Keratinocyte (primary cell): ENCODE measurements at regions not wholly inside any gene's neighbourhood (a gene's known extent, or its start where the extent isn't known, plus 50 kb on each side); places are given as distances from the start of the nearest gene placed in this dataset.

ENCODE experiments used
- DNase-seq: peaks from one replicate; pipeline ENCODE4 v3.0.0-alpha.2; 2011; ENCODE audit warnings: low read depth, missing footprints, low spot score
- FAIRE-seq: peaks from 2 replicates; lab custom pipeline; 2011; peaks lifted over from hg19 to GRCh38; lab: Jason Lieb, UNC
- H2AFZ ChIP-seq: 2 replicates; pipeline ENCODE4 v1.6.0; 2012; ENCODE audit warnings: low read length, control low read depth, inconsistent platforms; ENCODE audit not compliant: control insufficient read depth
- H3K27ac ChIP-seq: 2 replicates; pipeline ENCODE4 v1.5.1; 2011; ENCODE audit warnings: low read length; ENCODE audit not compliant: control insufficient read depth, insufficient read depth
- H3K27me3 ChIP-seq: 3 replicates; pipeline ENCODE4 v1.6.0; 2011; ENCODE audit warnings: low read length; ENCODE audit not compliant: control insufficient read depth, insufficient read depth; ENCODE audit errors: extremely low read depth
- H3K36me3 ChIP-seq, 2 experiments: 2 replicates in 1 of 2; 3 replicates in 1 of 2; pipeline ENCODE4 v1.5.1; 2011; ENCODE audit warnings: low read length in 2 of 2, mild to moderate bottlenecking in 1 of 2; ENCODE audit not compliant: control insufficient read depth in 2 of 2, insufficient read depth in 2 of 2; ENCODE audit errors: extremely low read depth in 1 of 2
- H3K4me1 ChIP-seq: 3 replicates; pipeline ENCODE4 v1.5.1; 2011; ENCODE audit warnings: low read length; ENCODE audit not compliant: control insufficient read depth, insufficient read depth; ENCODE audit errors: extremely low read depth
- H3K4me2 ChIP-seq: 3 replicates; pipeline ENCODE4 v1.6.0; 2011; ENCODE audit warnings: low read depth, low read length; ENCODE audit not compliant: control insufficient read depth, insufficient read depth; ENCODE audit errors: extremely low read depth
- H3K4me3 ChIP-seq, 3 experiments: fragments of 200-600 bp in 1 of 3; sonication (generic) in 1 of 3; 2 replicates in 2 of 3; 3 replicates in 1 of 3; pipeline ENCODE4 v1.5.1; 2011 to 2016; ENCODE audit warnings: low read length in 3 of 3, mild to moderate bottlenecking in 3 of 3, control low read depth in 2 of 3, inconsistent platforms in 1 of 3, low read depth in 1 of 3, mixed read lengths in 1 of 3, mixed run types in 1 of 3, moderate library complexity in 1 of 3; ENCODE audit not compliant: control insufficient read depth in 2 of 3, insufficient read depth in 2 of 3; ENCODE audit errors: extremely low read depth in 1 of 3
- H3K79me2 ChIP-seq: 2 replicates; pipeline ENCODE4 v1.6.0; 2012; ENCODE audit warnings: low read length; ENCODE audit not compliant: control insufficient read depth, insufficient read depth
- H3K9ac ChIP-seq: 3 replicates; pipeline ENCODE4 v1.6.0; 2011; ENCODE audit warnings: low read length; ENCODE audit not compliant: control insufficient read depth, insufficient read depth; ENCODE audit errors: extremely low read depth
- H3K9me1 ChIP-seq: 3 replicates; pipeline ENCODE4 v1.6.0; 2011; ENCODE audit warnings: low read length; ENCODE audit not compliant: control insufficient read depth, insufficient read depth; ENCODE audit errors: extremely low read depth
- H3K9me3 ChIP-seq: 2 replicates; pipeline ENCODE4 v1.5.1; 2012; ENCODE audit warnings: low read depth, low read length; ENCODE audit not compliant: control insufficient read depth
- H4K20me1 ChIP-seq: 3 replicates; pipeline ENCODE4 v1.6.0; 2011; ENCODE audit warnings: low read length; ENCODE audit not compliant: control insufficient read depth, insufficient read depth; ENCODE audit errors: extremely low read depth
- CTCF ChIP-seq, 3 experiments: IDR thresholded peaks in 1 of 3; conservative IDR thresholded peaks in 1 of 3; optimal IDR thresholded peaks in 1 of 3; 2 replicates in 2 of 3; 3 replicates in 1 of 3; pipeline versions ENCODE3 to v1.5.1; 2011; ENCODE audit warnings: low read length in 3 of 3, mild to moderate bottlenecking in 3 of 3, moderate library complexity in 2 of 3, control low read depth in 1 of 3, inconsistent platforms in 1 of 3; ENCODE audit not compliant: insufficient read depth in 2 of 3; ENCODE audit errors: extremely low read depth in 1 of 3
- EZH2 ChIP-seq: IDR thresholded peaks from one replicate; pipeline ENCODE4 v1.6.1; 2012; ENCODE audit warnings: inconsistent platforms, mild to moderate bottlenecking, low read length, moderate library complexity
- dilution Hi-C: fragments of 300-500 bp; cut with MboI; formaldehyde crosslinking; loops from one replicate; pipeline ENCODE4 v1.7.0; 2020; ENCODE audit warnings: low sequenced_read_pairs; ENCODE audit not compliant: extremely low pct_ligation_motif_present

DNA sequence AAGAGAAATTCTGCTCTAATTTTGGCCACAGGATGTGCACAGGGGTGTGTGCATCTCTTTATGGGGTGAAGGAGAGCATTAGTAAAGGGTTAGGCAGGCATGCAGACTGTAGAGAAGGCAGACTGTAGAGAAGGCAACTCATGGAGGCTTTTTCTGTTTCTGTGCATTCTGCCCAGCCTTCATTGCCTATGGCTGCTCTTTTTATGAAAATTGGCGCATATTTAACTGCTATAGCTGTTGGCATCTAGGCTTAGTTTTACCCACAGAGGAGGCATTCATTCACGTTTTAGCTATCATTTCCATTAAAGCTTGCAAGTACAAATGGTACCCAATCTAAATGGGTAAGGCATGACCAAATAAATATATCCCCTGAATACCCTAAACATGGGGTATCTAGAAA, 286.8 kb upstream of the ID4 start:
- Histone ChIP-seq H3K9me3 (no peaks in the 10 kb centered on the region), H3K4me1 (no peaks in the 10 kb centered on the region), H3K27ac (no peak overlapping the region), H3K4me2 (no peak overlapping the region), H3K4me3 (no peak overlapping the region), H3K79me2 (no peaks in the 10 kb centered on the region), H2AFZ (no peak overlapping the region), H4K20me1 (no peaks in the 10 kb centered on the region), H3K27me3 (no peaks in the 10 kb centered on the region), H3K36me3 (no peaks in the 10 kb centered on the region), H3K9ac (no peak overlapping the region), H3K9me1 (no peaks in the 10 kb centered on the region)
- FAIRE-seq (no peak), DNase-seq (no peak)
- TF ChIP-seq CTCF (optimal IDR thresholded peaks at IDR 0.05 in 1 of 3, IDR thresholded peaks at IDR 0.05 in 1 of 3, conservative IDR thresholded peaks at IDR 0.05 in 1 of 3; ENCODE audit: extremely low read depth in 1 of 3, insufficient read depth in 2 of 3, low read length in 3 of 3) (no peak), EZH2 (no peak)
- dilution Hi-C loops, result no loop called here

GRCh38 chr6:19551611-19552010, 285.6 kb upstream of the ID4 start:
- H3K27ac ChIP-seq, result no peak overlapping the region
- DNase-seq (peak; percentile 50), FAIRE-seq (peak; percentile 60)
- no peak overlapping the region for H3K9ac ChIP-seq
- no peaks in the 10 kb centered on the region for H3K79me2 ChIP-seq
- no peak overlapping the region for H3K4me3 ChIP-seq
- H3K27me3 ChIP-seq, result no peaks in the 10 kb centered on the region
- H2AFZ ChIP-seq, result no peak overlapping the region
- no peaks in the 10 kb centered on the region for H3K36me3 ChIP-seq
- no peaks in the 10 kb centered on the region for H3K4me1 ChIP-seq
- no peaks in the 10 kb centered on the region for H4K20me1 ChIP-seq
- H3K9me3 ChIP-seq, result no peaks in the 10 kb centered on the region
- no peaks in the 10 kb centered on the region for H3K9me1 ChIP-seq
- H3K4me2 ChIP-seq, result no peak overlapping the region
- TF ChIP-seq CTCF (optimal IDR thresholded peaks at IDR 0.05 in 1 of 3, IDR thresholded peaks at IDR 0.05 in 1 of 3, conservative IDR thresholded peaks at IDR 0.05 in 1 of 3; ENCODE audit: extremely low read depth in 1 of 3, insufficient read depth in 2 of 3, low read length in 3 of 3), result no peak
- TF ChIP-seq EZH2, result no peak
- dilution Hi-C loops, result no loop called here
